ENCODE measurements at regions not wholly inside any gene's neighbourhood (a gene's known extent, or its start where the extent isn't known, plus 50 kb on each side); places are given as distances from the start of the nearest gene placed in this dataset.

- no peak overlapping the region for H3K27ac ChIP-seq
- TF ChIP-seq CTCF (conservative IDR thresholded peaks at IDR 0.05) = no peak
- no peak for TF ChIP-seq ZFX (IDR thresholded peaks at IDR 0.05)
Measured at GRCh38 chr3:106540743-106541142, 671.9 kb upstream of the CBLB start.

GRCh38 chr3:106542101-106542769 lies 673.4 kb upstream of the CBLB start:
- TF ChIP-seq ZFX (IDR thresholded peaks at IDR 0.05) (no peak), CTCF (conservative IDR thresholded peaks at IDR 0.05) (no peak)
- no peak overlapping the region for H3K27ac ChIP-seq

- no peak overlapping the region for H3K27ac ChIP-seq
- no peak for TF ChIP-seq CTCF (conservative IDR thresholded peaks at IDR 0.05)
- TF ChIP-seq ZFX (IDR thresholded peaks at IDR 0.05) = no peak
Measured at GRCh38 chr3:106552351-106553043, 683.7 kb upstream of the CBLB start.

GRCh38 chr3:106560451-106560966 lies 691.7 kb upstream of the CBLB start:
- TF ChIP-seq ZFX (IDR thresholded peaks at IDR 0.05) (no peak), CTCF (conservative IDR thresholded peaks at IDR 0.05) (no peak)
- no peak overlapping the region for H3K27ac ChIP-seq

GRCh38 chr3:106566277-106566676 lies 697.5 kb upstream of the CBLB start:
- no peak for TF ChIP-seq CTCF (conservative IDR thresholded peaks at IDR 0.05)
- no peak for TF ChIP-seq ZFX (IDR thresholded peaks at IDR 0.05)
- H3K27ac ChIP-seq = no peak overlapping the region

GRCh38 chr3:106570426-106570825 lies 701.6 kb upstream of the CBLB start:
- no peak overlapping the region for H3K27ac ChIP-seq
- TF ChIP-seq CTCF (conservative IDR thresholded peaks at IDR 0.05) = no peak
- TF ChIP-seq ZFX (IDR thresholded peaks at IDR 0.05) = no peak

GRCh38 chr3:106573605-106574004 lies 704.8 kb upstream of the CBLB start:
- no peak for TF ChIP-seq CTCF (conservative IDR thresholded peaks at IDR 0.05)
- TF ChIP-seq ZFX (IDR thresholded peaks at IDR 0.05) = no peak
- no peak overlapping the region for H3K27ac ChIP-seq
